Astrocyte (in vitro differentiated cells and primary cell): ENCODE measurements at regions not wholly inside any gene's neighbourhood (a gene's known extent, or its start where the extent isn't known, plus 50 kb on each side); places are given as distances from the start of the nearest gene placed in this dataset.
"Not testable (repeated sequence)": the region's sequence is repeated elsewhere in the genome, so short reads cannot be mapped to it uniquely, and the experiment has no call there.

ENCODE experiments used
- EZH2 ChIP-seq: IDR thresholded peaks from 2 replicates; pipeline ENCODE4 v1.6.1; 2012; ENCODE audit warnings: mild to moderate bottlenecking, low read length, inconsistent platforms; ENCODE audit not compliant: insufficient read depth
- TF ChIP-seq, protein P1 (sequence below): IDR thresholded peaks from 2 replicates; pipeline ENCODE4 v1.5.1; 2011; ENCODE audit warnings: low read depth, mild to moderate bottlenecking, inconsistent platforms, low read length, moderate library complexity; ENCODE audit not compliant: insufficient read depth

DNA sequence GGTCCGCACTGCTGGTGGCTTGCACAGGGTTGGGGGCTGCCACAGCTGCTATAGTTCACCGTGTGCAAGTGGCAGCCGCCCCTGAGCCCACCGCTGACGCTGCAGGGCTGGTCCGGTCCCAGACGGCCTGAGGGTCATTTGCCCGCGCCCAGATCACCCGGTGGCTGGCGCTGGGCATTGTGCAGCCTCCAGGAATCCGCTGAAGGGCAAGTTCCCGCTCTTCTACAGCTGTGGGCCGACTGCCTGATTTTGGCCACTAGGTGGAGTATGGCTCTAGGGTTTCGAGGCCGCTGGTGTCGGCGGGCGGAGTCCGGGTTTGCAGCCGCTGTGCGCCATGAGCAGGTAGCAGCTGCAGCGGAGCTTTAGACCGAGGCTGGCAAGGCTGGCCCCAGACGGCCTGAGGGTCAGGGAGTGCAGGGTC lies 581.8 kb downstream of the TUBA3C start:
- TF ChIP-seq, protein P1, sequence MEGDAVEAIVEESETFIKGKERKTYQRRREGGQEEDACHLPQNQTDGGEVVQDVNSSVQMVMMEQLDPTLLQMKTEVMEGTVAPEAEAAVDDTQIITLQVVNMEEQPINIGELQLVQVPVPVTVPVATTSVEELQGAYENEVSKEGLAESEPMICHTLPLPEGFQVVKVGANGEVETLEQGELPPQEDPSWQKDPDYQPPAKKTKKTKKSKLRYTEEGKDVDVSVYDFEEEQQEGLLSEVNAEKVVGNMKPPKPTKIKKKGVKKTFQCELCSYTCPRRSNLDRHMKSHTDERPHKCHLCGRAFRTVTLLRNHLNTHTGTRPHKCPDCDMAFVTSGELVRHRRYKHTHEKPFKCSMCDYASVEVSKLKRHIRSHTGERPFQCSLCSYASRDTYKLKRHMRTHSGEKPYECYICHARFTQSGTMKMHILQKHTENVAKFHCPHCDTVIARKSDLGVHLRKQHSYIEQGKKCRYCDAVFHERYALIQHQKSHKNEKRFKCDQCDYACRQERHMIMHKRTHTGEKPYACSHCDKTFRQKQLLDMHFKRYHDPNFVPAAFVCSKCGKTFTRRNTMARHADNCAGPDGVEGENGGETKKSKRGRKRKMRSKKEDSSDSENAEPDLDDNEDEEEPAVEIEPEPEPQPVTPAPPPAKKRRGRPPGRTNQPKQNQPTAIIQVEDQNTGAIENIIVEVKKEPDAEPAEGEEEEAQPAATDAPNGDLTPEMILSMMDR = not testable (repeated sequence)
- TF ChIP-seq EZH2 = not testable (repeated sequence)
